ENCODE measurements at regions not wholly inside any gene's neighbourhood (a gene's known extent, or its start where the extent isn't known, plus 50 kb on each side); places are given as distances from the start of the nearest gene placed in this dataset.

DNA sequence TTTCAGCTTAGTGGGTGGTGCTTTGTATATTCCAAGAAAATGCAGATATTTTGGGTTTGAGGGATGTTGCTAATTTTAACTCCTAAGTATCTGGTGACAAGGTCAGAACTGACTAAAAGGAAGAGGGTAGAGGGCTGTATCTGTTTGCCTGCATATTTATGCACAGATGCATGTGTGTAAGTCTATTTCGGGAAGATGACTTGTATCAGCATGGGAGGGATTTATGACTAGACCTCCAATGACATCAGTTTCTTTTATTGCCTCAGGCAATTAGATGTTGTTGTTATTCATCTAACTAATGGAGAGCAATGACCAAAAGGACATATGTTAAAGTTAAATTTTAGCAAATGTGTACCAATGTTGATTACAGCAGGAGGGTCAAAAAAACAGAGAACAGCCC is 734.3 kb downstream of the QKI start:
- no peak for TF ChIP-seq HDGF (IDR thresholded peaks at IDR 0.05; ENCODE audit: borderline replicate concordance)
- TF ChIP-seq SP1 (IDR thresholded peaks at IDR 0.05): no peak
- TF ChIP-seq CTBP1 (IDR thresholded peaks at IDR 0.05; ENCODE audit: borderline replicate concordance): no peak
- no peak for TF ChIP-seq BHLHE40 (IDR thresholded peaks at IDR 0.05; ENCODE audit: borderline replicate concordance)
- TF ChIP-seq SUZ12 (IDR thresholded peaks at IDR 0.05): no peak

Measured in HEK293T (cell line).